ENCODE measurements at regions not wholly inside any gene's neighbourhood (a gene's known extent, or its start where the extent isn't known, plus 50 kb on each side); places are given as distances from the start of the nearest gene placed in this dataset.

DNA sequence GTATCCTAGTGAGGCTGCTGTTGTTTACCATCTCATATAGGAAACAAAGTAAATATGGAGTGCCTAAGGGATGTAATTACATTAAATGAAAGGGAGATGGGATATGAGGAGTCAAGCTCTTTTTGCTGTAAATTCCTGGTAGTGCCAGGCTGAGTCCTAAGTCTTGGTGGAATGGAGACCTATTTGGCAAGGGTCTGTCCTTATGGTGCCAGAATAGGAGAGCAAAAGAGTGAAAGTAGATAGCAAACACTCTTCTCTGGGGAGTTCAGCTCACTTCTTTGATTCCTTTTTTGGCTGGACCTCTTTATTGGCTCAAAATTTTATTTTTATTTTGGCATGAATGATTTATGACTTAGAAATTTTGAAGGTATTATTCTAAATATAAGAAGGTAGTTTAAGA, 380.8 kb downstream of the TMEM232 start (continued):
- TF ChIP-seq RAD21 (IDR thresholded peaks at IDR 0.05; ENCODE audit: low read depth) (no peak), POLR2AphosphoS5 (IDR thresholded peaks at IDR 0.05; ENCODE audit: low read depth, low read length) (no peak), ZFX (IDR thresholded peaks at IDR 0.05) (no peak)

DNA sequence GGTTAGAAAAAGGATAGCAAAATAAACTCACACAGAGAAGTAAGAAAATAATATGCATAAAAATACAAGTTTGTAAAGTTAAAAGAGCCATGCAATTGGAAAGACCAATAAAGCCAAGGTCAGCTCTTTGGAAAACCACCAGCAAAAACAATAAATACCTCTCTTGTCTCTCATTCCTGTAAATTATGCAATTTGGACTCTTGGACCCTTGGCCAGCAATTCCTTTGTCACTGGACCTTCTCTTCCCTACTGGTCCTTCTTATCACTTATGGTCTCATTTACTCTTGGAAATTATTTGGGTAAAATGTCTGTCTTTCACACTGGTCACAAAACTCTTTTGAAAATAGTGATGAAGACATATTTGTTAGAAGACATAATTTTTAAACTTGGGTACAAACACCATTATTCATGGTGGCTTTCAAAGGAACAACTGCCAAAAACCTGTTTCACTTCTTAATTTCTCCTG, 379.5 kb downstream of the TMEM232 start:
- CTCF ChIA-PET = no interaction called here
- no peak for TF ChIP-seq ZFX (IDR thresholded peaks at IDR 0.05)
- no peak for TF ChIP-seq FOSL1 (IDR thresholded peaks at IDR 0.05; ENCODE audit: low read depth)
- no peak for TF ChIP-seq SP1 (IDR thresholded peaks at IDR 0.05; ENCODE audit: low read depth)
- TF ChIP-seq POLR2AphosphoS5 (IDR thresholded peaks at IDR 0.05; ENCODE audit: low read depth, low read length) = no peak
- TF ChIP-seq, protein P1, sequence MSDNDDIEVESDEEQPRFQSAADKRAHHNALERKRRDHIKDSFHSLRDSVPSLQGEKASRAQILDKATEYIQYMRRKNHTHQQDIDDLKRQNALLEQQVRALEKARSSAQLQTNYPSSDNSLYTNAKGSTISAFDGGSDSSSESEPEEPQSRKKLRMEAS (IDR thresholded peaks at IDR 0.05) = no peak
- TF ChIP-seq TCF7L2 (IDR thresholded peaks at IDR 0.05; ENCODE audit: borderline replicate concordance, extremely low read depth, insufficient read depth, insufficient read length) = no peak
- TF ChIP-seq RAD21 (IDR thresholded peaks at IDR 0.05; ENCODE audit: low read depth) = no peak
- TF ChIP-seq EZH2phosphoT487 (IDR thresholded peaks at IDR 0.05; ENCODE audit: borderline replicate concordance) = no peak
- H3K4me1 ChIP-seq (ENCODE audit: control insufficient read depth in 1 of 2, insufficient read depth in 2 of 2, low read length in 2 of 2) = no peaks in the 10 kb centered on the region

DNA sequence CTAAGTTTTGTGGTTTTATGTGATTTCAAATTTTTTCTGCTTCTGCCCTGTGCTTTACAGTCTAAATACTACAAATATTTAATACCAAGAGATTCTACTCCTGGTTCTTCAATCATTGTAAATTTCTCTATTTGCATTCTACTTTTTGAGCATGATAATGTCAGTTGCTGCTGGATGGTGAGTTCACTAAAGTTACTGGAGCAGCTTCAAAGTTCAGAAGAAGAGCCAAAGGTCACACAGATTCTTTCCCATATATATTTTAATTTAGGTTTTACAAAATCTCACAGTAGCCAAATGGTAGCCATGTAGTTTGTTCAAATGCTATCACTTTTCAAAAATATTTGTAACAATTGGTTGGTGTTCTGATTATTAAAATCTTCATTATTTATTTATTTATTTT, 378.7 kb downstream of the TMEM232 start:
- BruUV-seq (replicated peaks) = no TSS peak
- no peak overlapping the region for H3K9ac ChIP-seq (ENCODE audit: low read length)
- H4K20me1 ChIP-seq (ENCODE audit: insufficient read depth) = no peaks in the 10 kb centered on the region
- H3K9me3 ChIP-seq (ENCODE audit: control insufficient read depth in 1 of 2, insufficient read depth in 1 of 2, low read depth in 1 of 2, low read length in 2 of 2) = no peaks in the 10 kb centered on the region
- no peak overlapping the region for H3K27ac ChIP-seq (ENCODE audit: low read depth, low read length)
- intact Hi-C loops (cut with micrococcal nuclease) = no loop called here
- H3K4me1 ChIP-seq (ENCODE audit: control insufficient read depth in 1 of 2, insufficient read depth in 2 of 2, low read length in 2 of 2) = no peaks in the 10 kb centered on the region
- ChIA-PET POLR2A (no interaction called here), CTCF (no interaction called here), RAD21 (ENCODE audit: low non-redundant PET in 1 of 2, low total read pairs in 2 of 2, uncharacterized antibody in 2 of 2, unreplicated experiment in 2 of 2) (no interaction called here)
- H3K27me3 ChIP-seq (ENCODE audit: insufficient read depth, low read length) = no peaks in the 10 kb centered on the region
- H3K9me2 ChIP-seq (ENCODE audit: insufficient read depth) = no peaks in the 10 kb centered on the region
- no peak for DNase-seq (ENCODE audit: low read depth, low spot score)
- H3K79me2 ChIP-seq (ENCODE audit: insufficient read depth, low read length) = no peaks in the 10 kb centered on the region
- ATAC-seq = no peak
- no peaks in the 10 kb centered on the region for H3K36me3 ChIP-seq (ENCODE audit: control insufficient read depth in 1 of 2, insufficient read depth in 2 of 2, low read length in 2 of 2)
- no peak overlapping the region for H3K4me3 ChIP-seq (replicated peaks in 1 of 2; ENCODE audit: low read depth in 1 of 2, low read length in 2 of 2)
- H3K4me2 ChIP-seq (ENCODE audit: low read length) = no peak overlapping the region
- no peak overlapping the region for H2AFZ ChIP-seq (ENCODE audit: low read depth, low read length, poor library complexity, severe bottlenecking)
- TF ChIP-seq JUND (IDR thresholded peaks at IDR 0.05) = no peak
- no peak for TF ChIP-seq EZH2 (IDR thresholded peaks at IDR 0.05)
- TF ChIP-seq SIN3A (IDR thresholded peaks at IDR 0.05; ENCODE audit: low read depth) = no peak
- no peak for TF ChIP-seq TCF7L2 (IDR thresholded peaks at IDR 0.05; ENCODE audit: borderline replicate concordance, extremely low read depth, insufficient read depth, insufficient read length)
- no peak for TF ChIP-seq ELF1 (IDR thresholded peaks at IDR 0.05; ENCODE audit: borderline replicate concordance, low read depth)
- no peak for TF ChIP-seq POLR2AphosphoS5 (IDR thresholded peaks at IDR 0.05; ENCODE audit: low read depth, low read length)
- no peak for TF ChIP-seq POLR2A (IDR thresholded peaks at IDR 0.05; ENCODE audit: borderline replicate concordance, extremely low read depth, insufficient read depth, insufficient read length)
- TF ChIP-seq RAD21 (IDR thresholded peaks at IDR 0.05; ENCODE audit: low read depth) = no peak
- no peak for TF ChIP-seq REST (IDR thresholded peaks at IDR 0.05; ENCODE audit: low read depth)

More for the DNA sequence above, 379.5 kb downstream of the TMEM232 start:
- H3K79me2 ChIP-seq (ENCODE audit: insufficient read depth, low read length) = no peaks in the 10 kb centered on the region
- no peaks in the 10 kb centered on the region for H4K20me1 ChIP-seq (ENCODE audit: insufficient read depth)
- no peaks in the 10 kb centered on the region for H3K9me3 ChIP-seq (ENCODE audit: control insufficient read depth in 1 of 2, insufficient read depth in 1 of 2, low read depth in 1 of 2, low read length in 2 of 2)
- H3K4me2 ChIP-seq (ENCODE audit: low read length) = no peak overlapping the region
- no peak overlapping the region for H3K27ac ChIP-seq (ENCODE audit: low read depth, low read length)
- intact Hi-C loops (cut with micrococcal nuclease) = no loop called here
- no peaks in the 10 kb centered on the region for H3K27me3 ChIP-seq (ENCODE audit: insufficient read depth, low read length)
- ChIA-PET POLR2A (no interaction called here), RAD21 (ENCODE audit: low non-redundant PET in 1 of 2, low total read pairs in 2 of 2, uncharacterized antibody in 2 of 2, unreplicated experiment in 2 of 2) (no interaction called here)
- no peaks in the 10 kb centered on the region for H3K36me3 ChIP-seq (ENCODE audit: control insufficient read depth in 1 of 2, insufficient read depth in 2 of 2, low read length in 2 of 2)
- DNase-seq (ENCODE audit: low read depth, low spot score) (no peak), ATAC-seq (no peak)
- H3K9me2 ChIP-seq (ENCODE audit: insufficient read depth) = no peaks in the 10 kb centered on the region
- BruUV-seq (replicated peaks) = no TSS peak
- no peak overlapping the region for H2AFZ ChIP-seq (ENCODE audit: low read depth, low read length, poor library complexity, severe bottlenecking)
- no peak overlapping the region for H3K4me3 ChIP-seq (replicated peaks in 1 of 2; ENCODE audit: low read depth in 1 of 2, low read length in 2 of 2)
- no peak overlapping the region for H3K9ac ChIP-seq (ENCODE audit: low read length)
